Panc1 (cell line): ENCODE measurements at regions not wholly inside any gene's neighbourhood (a gene's known extent, or its start where the extent isn't known, plus 50 kb on each side); places are given as distances from the start of the nearest gene placed in this dataset.
A peak's percentile ranks its signal among the peaks of the same experiment; 100 is the strongest.

ENCODE experiments used
- ATAC-seq: fragments of 200-7000 bp; cut with Tn5 transposase; 2 replicates; pipeline ENCODE4 v1.9.1; 2020; ENCODE audit warnings: mild to moderate bottlenecking, moderate library complexity
- BruUV-seq: library from RNA; stranded (reverse); fragments of 400-500 nt; replicated peaks from 2 replicates; lab custom pipeline; 2021; lab: Mats Ljungman, UMichigan
- CTCF ChIA-PET: fragments of 300-600 bp; sonication (Branson Sonifier 250); formaldehyde crosslinking; loops from one replicate; lab custom pipeline; 2022; ENCODE audit warnings: antibody characterized with exemption; lab: Charles Lee
- POLR2A ChIA-PET: fragments of 300-600 bp; sonication (Branson Sonifier 250); formaldehyde crosslinking; loops from one replicate; lab custom pipeline; 2022; ENCODE audit warnings: antibody characterized with exemption; lab: Charles Lee
- DNase-seq: peaks from one replicate; pipeline ENCODE4 v3.0.0-alpha.2; 2010; ENCODE audit warnings: low read depth, low spot score
- H3K27ac ChIP-seq: 2 replicates; pipeline ENCODE4 v1.5.1; 2011; ENCODE audit warnings: mild to moderate bottlenecking, low read length, inconsistent platforms
- H3K27me3 ChIP-seq: fragments of 200-500 bp; sonication (Bioruptor generic); 2 replicates; pipeline ENCODE4 v1.6.0; 2014; ENCODE audit warnings: low read length, inconsistent platforms; ENCODE audit not compliant: control insufficient read depth, insufficient read depth
- H3K36me3 ChIP-seq: fragments of 200-500 bp; sonication (Bioruptor generic); 2 replicates; pipeline ENCODE4 v1.5.1; 2014; ENCODE audit warnings: inconsistent platforms, mild to moderate bottlenecking, low read length, moderate library complexity; ENCODE audit not compliant: control insufficient read depth, insufficient read depth
- H3K4me1 ChIP-seq: 2 replicates; pipeline ENCODE4 v1.5.1; 2011; ENCODE audit warnings: inconsistent platforms, mild to moderate bottlenecking, low read length, moderate library complexity; ENCODE audit not compliant: control insufficient read depth, insufficient read depth
- H3K4me3 ChIP-seq, 2 experiments: 2 replicates each; pipeline ENCODE4 v1.5.1; 2011 to 2012; ENCODE audit warnings: low read depth in 2 of 2, low read length in 2 of 2, mild to moderate bottlenecking in 2 of 2, inconsistent platforms in 1 of 2, moderate library complexity in 1 of 2
- H3K9me3 ChIP-seq: fragments of 200-500 bp; sonication (Bioruptor generic); 2 replicates; pipeline ENCODE4 v1.5.1; 2014; ENCODE audit warnings: low read depth, mild to moderate bottlenecking, inconsistent platforms, low read length, moderate library complexity; ENCODE audit not compliant: control insufficient read depth, insufficient read depth
- CTCF ChIP-seq: fragments of 450-650 bp; IDR thresholded peaks from 2 replicates; pipeline ENCODE4 v1.5.1; 2017; ENCODE audit warnings: mild to moderate bottlenecking
- POLR2AphosphoS5 ChIP-seq: IDR thresholded peaks from 2 replicates; pipeline ENCODE4 v1.6.1; 2012; ENCODE audit warnings: mild to moderate bottlenecking, low read depth, low read length, moderate library complexity
- REST ChIP-seq, 2 experiments: IDR thresholded peaks; 2 replicates each; pipeline ENCODE4 v1.6.1; 2011 to 2012; ENCODE audit warnings: low read depth in 2 of 2, control low read depth in 1 of 2, low read length in 1 of 2, mild to moderate bottlenecking in 1 of 2, moderate library complexity in 1 of 2; ENCODE audit not compliant: insufficient read depth in 1 of 2
- SIN3A ChIP-seq: IDR thresholded peaks from 2 replicates; pipeline ENCODE4 v1.6.1; 2012; ENCODE audit warnings: low read depth, mild to moderate bottlenecking, low read length, moderate library complexity, borderline replicate concordance; ENCODE audit not compliant: insufficient read depth
- TCF7L2 ChIP-seq: IDR thresholded peaks from 2 replicates; pipeline ENCODE4 v1.6.1; 2011; ENCODE audit warnings: mild to moderate bottlenecking, low read depth, low read length, inconsistent platforms
- in situ Hi-C: cut with HindIII; loops from 2 replicates; pipeline ENCODE4 v1.10.0; 2016; ENCODE audit warnings: low sequenced_read_pairs, low pct_unique_long_range_greater_than_20kb
- intact Hi-C: fragments of 100-400 bp; cut with micrococcal nuclease; formaldehyde crosslinking; loops from one replicate; pipeline ENCODE4 v1.10.0; 2022; ENCODE audit not compliant: unreplicated experiment

DNA sequence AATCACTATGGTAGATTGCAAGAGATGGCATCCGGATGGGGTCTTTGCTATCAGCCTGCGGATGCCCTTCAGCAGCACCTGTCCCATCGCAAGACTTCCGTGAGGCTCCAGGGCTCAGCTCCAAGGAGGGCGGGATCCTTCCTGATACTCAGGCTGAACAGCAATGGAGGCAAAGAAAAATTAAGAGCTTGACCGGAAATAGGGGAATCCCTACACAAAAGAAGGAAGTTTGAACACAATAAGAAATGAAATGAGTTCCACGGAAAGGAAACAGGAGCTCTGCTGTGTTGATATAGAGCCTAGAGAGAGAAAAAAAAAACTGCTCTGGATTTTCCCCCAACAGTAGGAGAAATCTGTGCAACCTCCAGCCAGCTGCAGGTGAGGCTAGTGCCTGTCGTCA lies 91.9 kb downstream of the ARL4C start:
- no peaks in the 10 kb centered on the region for H3K9me3 ChIP-seq
- in situ Hi-C loops (no loop called here), intact Hi-C loops (no loop called here)
- CTCF ChIA-PET: interaction anchor here (0.6 to 1.6 kb wide), 3 partner anchors 8 to 25 kb away, joined by 3 to 4 read pairs (median 3); no protein-coding TSS in a partner anchor
- TF ChIP-seq TCF7L2 (no peak), CTCF (no peak), POLR2AphosphoS5 (no peak)
- POLR2A ChIA-PET: interaction anchor here (0.5 kb wide), 1 partner anchor 13 kb away, joined by 3 read pairs; no protein-coding TSS in a partner anchor
- no peak overlapping the region for H3K4me3 ChIP-seq
- no TSS peak for BruUV-seq
- no peaks in the 10 kb centered on the region for H3K27me3 ChIP-seq
- H3K36me3 ChIP-seq: no peaks in the 10 kb centered on the region
- peaks cover 13% of the 10 kb centered on the region for H3K4me1 ChIP-seq
- no peak for DNase-seq
- ATAC-seq: no peak
- H3K27ac ChIP-seq: peak overlapping the region; percentile 76

- ATAC-seq (no peak), DNase-seq (no peak)
- Histone ChIP-seq H3K27ac (peak overlapping the region; percentile 25), H3K4me1 (peaks cover 13% of the 10 kb centered on the region), H3K9me3 (no peaks in the 10 kb centered on the region), H3K27me3 (no peaks in the 10 kb centered on the region), H3K36me3 (no peaks in the 10 kb centered on the region), H3K4me3 (no peak overlapping the region)
- intact Hi-C loops: no loop called here
- in situ Hi-C loops: no loop called here
- ChIA-PET POLR2A (no interaction called here), CTCF (no interaction called here)
- no TSS peak for BruUV-seq
- no peak for TF ChIP-seq CTCF
- TF ChIP-seq SIN3A: no peak
- TF ChIP-seq TCF7L2: no peak
- TF ChIP-seq REST (IDR thresholded peaks at IDR 0.05; ENCODE audit: insufficient read depth in 1 of 2, low read depth in 2 of 2, low read length in 1 of 2): no peak
- TF ChIP-seq POLR2AphosphoS5: no peak
These were observed 93.1 kb downstream of the ARL4C start for GRCh38 chr2:234403751-234404150.
